Suppressor macrophage treated with lipopolysaccharide for 4 hours (primary cell): ENCODE measurements at regions not wholly inside any gene's neighbourhood (a gene's known extent, or its start where the extent isn't known, plus 50 kb on each side); places are given as distances from the start of the nearest gene placed in this dataset.

Experiments used
- DNase-seq: peaks from one replicate; pipeline ENCODE4 v3.0.0-alpha.2; 2020

GRCh38 chr3:43206632-43207031 lies 79.7 kb upstream of the SNRK start:
- no peak for DNase-seq

- no peak for DNase-seq
Observed at GRCh38 chr3:43206105-43206504, 80.2 kb upstream of the SNRK start.

GRCh38 chr3:43203022-43203421 lies 83.3 kb upstream of the SNRK start:
- no peak for DNase-seq

GRCh38 chr3:43201581-43201980 lies 84.8 kb upstream of the SNRK start:
- DNase-seq: peak; percentile 19

- DNase-seq: peak; percentile 32
Observed at GRCh38 chr3:43199645-43200306, 86.6 kb upstream of the SNRK start.

- no peak for DNase-seq
Observed at GRCh38 chr3:43198791-43199644, 87.3 kb upstream of the SNRK start.

GRCh38 chr3:43198301-43198700 lies 88.0 kb upstream of the SNRK start:
- DNase-seq: no peak

- DNase-seq: no peak
Observed at GRCh38 chr3:43197181-43197580, 89.2 kb upstream of the SNRK start.

- DNase-seq: no peak
Observed at GRCh38 chr3:43196721-43197120, 89.6 kb upstream of the SNRK start.

- no peak for DNase-seq
Observed at GRCh38 chr3:43195115-43195498, 89.2 kb upstream of the POMGNT2 start.

GRCh38 chr3:43194490-43195114 lies 88.7 kb upstream of the POMGNT2 start:
- no peak for DNase-seq

GRCh38 chr3:43194069-43194468 lies 88.2 kb upstream of the POMGNT2 start:
- no peak for DNase-seq

GRCh38 chr3:43192028-43192427 lies 86.1 kb upstream of the POMGNT2 start:
- DNase-seq: no peak

- DNase-seq: no peak
Observed at GRCh38 chr3:43191116-43191515, 85.2 kb upstream of the POMGNT2 start.

- no peak for DNase-seq
Observed at GRCh38 chr3:43190670-43191069, 84.8 kb upstream of the POMGNT2 start.

- DNase-seq: no peak
Observed at GRCh38 chr3:43187836-43188479, 82.1 kb upstream of the POMGNT2 start.

- no peak for DNase-seq
Observed at GRCh38 chr3:43185983-43186314, 80.1 kb upstream of the POMGNT2 start.

- no peak for DNase-seq
Observed at GRCh38 chr3:43185274-43185982, 79.5 kb upstream of the POMGNT2 start.

- DNase-seq: no peak
Observed at GRCh38 chr3:43183456-43183855, 77.6 kb upstream of the POMGNT2 start.

- no peak for DNase-seq
Observed at GRCh38 chr3:43181202-43181821, 75.4 kb upstream of the POMGNT2 start.

- DNase-seq: no peak
Observed at GRCh38 chr3:43180694-43181093, 74.8 kb upstream of the POMGNT2 start.

- peak; percentile 59 for DNase-seq
Observed at GRCh38 chr3:43180027-43180426, 74.1 kb upstream of the POMGNT2 start.
